Suprapubic skin (tissue), 3 donors: ENCODE measurements at regions not wholly inside any gene's neighbourhood (a gene's known extent, or its start where the extent isn't known, plus 50 kb on each side); places are given as distances from the start of the nearest gene placed in this dataset.

Experiments
- CTCF ChIP-seq, 2 donors: fragments of 200-600 bp in 1 of 2; fragments of 450-650 bp in 1 of 2; sonication (generic) in 1 of 2; IDR thresholded peaks; one replicate each; pipeline ENCODE4 v1.5.1; 2016 to 2019; ENCODE audit warnings: antibody characterized with exemption in 2 of 2, mild to moderate bottlenecking in 1 of 2, moderate library complexity in 1 of 2
- POLR2A ChIP-seq, 2 donors: fragments of 450-650 bp; IDR thresholded peaks; one replicate each; pipeline ENCODE4 v1.6.1; 2017; ENCODE audit warnings: antibody characterized with exemption in 2 of 2, mild to moderate bottlenecking in 2 of 2, moderate library complexity in 2 of 2

GRCh38 chr16:5756969-5757368, 659.4 kb upstream of the EEF2KMT start:
- TF ChIP-seq CTCF (IDR thresholded peaks at IDR 0.05) = no peak
- no peak for TF ChIP-seq POLR2A (IDR thresholded peaks at IDR 0.05)
